MM.1S (cell line): ENCODE measurements at regions not wholly inside any gene's neighbourhood (a gene's known extent, or its start where the extent isn't known, plus 50 kb on each side); places are given as distances from the start of the nearest gene placed in this dataset.

Experiments
- DNase-seq: peaks from one replicate; pipeline ENCODE4 v3.0.0-alpha.2; 2015
- H2AFZ ChIP-seq: fragments of 300-600 bp; sonication (generic); 2 replicates; pipeline ENCODE4 v1.6.0; 2016; ENCODE audit warnings: antibody characterized with exemption, low read length
- H3F3A ChIP-seq: fragments of 300-600 bp; sonication (generic); 2 replicates; pipeline ENCODE4 v1.6.1; 2016; ENCODE audit warnings: mild to moderate bottlenecking, antibody characterized with exemption, low read length, moderate library complexity, mixed read lengths; ENCODE audit not compliant: insufficient read depth
- H3K27ac ChIP-seq: fragments of 300-600 bp; sonication (generic); 2 replicates; pipeline ENCODE4 v1.5.1; 2016; ENCODE audit warnings: mild to moderate bottlenecking, low read length
- H3K27me3 ChIP-seq: fragments of 300-600 bp; sonication (generic); replicated peaks from 2 replicates; pipeline ENCODE4 v1.6.0; 2016; ENCODE audit warnings: low read length; ENCODE audit not compliant: insufficient read depth
- H3K36me3 ChIP-seq: fragments of 300-600 bp; sonication (generic); replicated peaks from 2 replicates; pipeline ENCODE4 v1.6.1; 2016; ENCODE audit warnings: mild to moderate bottlenecking, low read length, mixed read lengths; ENCODE audit not compliant: insufficient read depth
- H3K4me1 ChIP-seq: fragments of 300-600 bp; sonication (generic); 2 replicates; pipeline ENCODE4 v1.6.1; 2016; ENCODE audit warnings: low read length, mixed read lengths
- H3K4me2 ChIP-seq: fragments of 300-600 bp; sonication (generic); 2 replicates; pipeline ENCODE4 v1.6.0; 2016; ENCODE audit warnings: low read depth, low read length
- H3K4me3 ChIP-seq: fragments of 300-600 bp; sonication (generic); 2 replicates; pipeline ENCODE4 v1.5.1; 2016; ENCODE audit warnings: low read length, mixed read lengths
- H3K79me2 ChIP-seq: fragments of 300-600 bp; sonication (generic); 2 replicates; pipeline ENCODE4 v1.6.1; 2016; ENCODE audit warnings: mixed run types, low read length, mixed read lengths
- H3K9ac ChIP-seq: fragments of 300-600 bp; sonication (generic); 2 replicates; pipeline ENCODE4 v1.6.1; 2016; ENCODE audit warnings: low read length, mixed read lengths
- H3K9me2 ChIP-seq: fragments of 300-600 bp; sonication (generic); replicated peaks from 2 replicates; pipeline ENCODE4 v1.6.1; 2016; ENCODE audit warnings: mild to moderate bottlenecking, low read length, mixed read lengths; ENCODE audit not compliant: insufficient read depth
- H3K9me3 ChIP-seq: fragments of 300-600 bp; sonication (generic); replicated peaks from 2 replicates; pipeline ENCODE4 v1.6.1; 2016; ENCODE audit warnings: mild to moderate bottlenecking, low read length, mixed read lengths; ENCODE audit not compliant: insufficient read depth
- H4K20me1 ChIP-seq: fragments of 300-600 bp; sonication (generic); 2 replicates; pipeline ENCODE4 v1.6.1; 2016; ENCODE audit warnings: mild to moderate bottlenecking, low read length, moderate library complexity, mixed read lengths; ENCODE audit not compliant: insufficient read depth
- CTCF ChIP-seq: fragments of 300-600 bp; sonication (generic); IDR thresholded peaks from 2 replicates; pipeline ENCODE4 v1.5.1; 2016; ENCODE audit warnings: antibody characterized with exemption, low read length, mixed read lengths
- EZH2 ChIP-seq: fragments of 300-600 bp; sonication (generic); optimal IDR thresholded peaks from 2 replicates; pipeline ENCODE3; 2017; ENCODE audit warnings: low read depth, mild to moderate bottlenecking, antibody characterized with exemption, low read length, mixed read lengths
- EZH2phosphoT487 ChIP-seq: fragments of 300-600 bp; sonication (generic); IDR thresholded peaks from 2 replicates; pipeline ENCODE4 v1.6.1; 2018; ENCODE audit warnings: antibody characterized with exemption, low read length

- DNase-seq, result no peak
- Histone ChIP-seq H3K4me3 (no peak overlapping the region), H3K36me3 (no peaks in the 10 kb centered on the region), H3K79me2 (no peaks in the 10 kb centered on the region), H3F3A (no peaks in the 10 kb centered on the region), H3K27me3 (no peaks in the 10 kb centered on the region), H2AFZ (no peak overlapping the region), H3K4me2 (no peak overlapping the region), H4K20me1 (no peaks in the 10 kb centered on the region), H3K9me2 (no peaks in the 10 kb centered on the region), H3K9ac (no peak overlapping the region), H3K9me3 (no peaks in the 10 kb centered on the region), H3K4me1 (no peaks in the 10 kb centered on the region), H3K27ac (no peak overlapping the region)
- TF ChIP-seq CTCF (no peak), EZH2 (no peak), EZH2phosphoT487 (no peak)
These were observed 542.0 kb downstream of the NUF2 start for GRCh38 chr1:163863731-163864130.

GRCh38 chr1:163864207-163864606 is 542.5 kb downstream of the NUF2 start:
- H3K4me2 ChIP-seq, result no peak overlapping the region
- H3K9ac ChIP-seq, result no peak overlapping the region
- H3F3A ChIP-seq, result no peaks in the 10 kb centered on the region
- no peak overlapping the region for H3K27ac ChIP-seq
- no peak overlapping the region for H3K4me3 ChIP-seq
- H3K9me3 ChIP-seq, result no peaks in the 10 kb centered on the region
- no peak for DNase-seq
- no peaks in the 10 kb centered on the region for H3K9me2 ChIP-seq
- TF ChIP-seq EZH2 (no peak), CTCF (no peak), EZH2phosphoT487 (no peak)
- H3K4me1 ChIP-seq, result no peaks in the 10 kb centered on the region
- H4K20me1 ChIP-seq, result no peaks in the 10 kb centered on the region
- no peaks in the 10 kb centered on the region for H3K36me3 ChIP-seq
- no peaks in the 10 kb centered on the region for H3K79me2 ChIP-seq
- no peaks in the 10 kb centered on the region for H3K27me3 ChIP-seq
- no peak overlapping the region for H2AFZ ChIP-seq

GRCh38 chr1:163866564-163866963 is 544.8 kb downstream of the NUF2 start:
- Histone ChIP-seq H3K4me1 (no peaks in the 10 kb centered on the region), H3K79me2 (no peaks in the 10 kb centered on the region), H3K9ac (no peak overlapping the region), H3K4me2 (no peak overlapping the region), H3K9me2 (no peaks in the 10 kb centered on the region), H2AFZ (no peak overlapping the region), H4K20me1 (no peaks in the 10 kb centered on the region), H3K27ac (no peak overlapping the region), H3K9me3 (no peaks in the 10 kb centered on the region), H3K27me3 (no peaks in the 10 kb centered on the region), H3K4me3 (no peak overlapping the region), H3K36me3 (no peaks in the 10 kb centered on the region), H3F3A (no peaks in the 10 kb centered on the region)
- DNase-seq, result no peak
- TF ChIP-seq EZH2phosphoT487, result no peak
- no peak for TF ChIP-seq EZH2
- TF ChIP-seq CTCF, result no peak
